ENCODE measurements at regions not wholly inside any gene's neighbourhood (a gene's known extent, or its start where the extent isn't known, plus 50 kb on each side); places are given as distances from the start of the nearest gene placed in this dataset.
A peak's percentile ranks its signal among the peaks of the same experiment; 100 is the strongest.
"Not testable (repeated sequence)": the region's sequence is repeated elsewhere in the genome, so short reads cannot be mapped to it uniquely, and the experiment has no call there.

DNA sequence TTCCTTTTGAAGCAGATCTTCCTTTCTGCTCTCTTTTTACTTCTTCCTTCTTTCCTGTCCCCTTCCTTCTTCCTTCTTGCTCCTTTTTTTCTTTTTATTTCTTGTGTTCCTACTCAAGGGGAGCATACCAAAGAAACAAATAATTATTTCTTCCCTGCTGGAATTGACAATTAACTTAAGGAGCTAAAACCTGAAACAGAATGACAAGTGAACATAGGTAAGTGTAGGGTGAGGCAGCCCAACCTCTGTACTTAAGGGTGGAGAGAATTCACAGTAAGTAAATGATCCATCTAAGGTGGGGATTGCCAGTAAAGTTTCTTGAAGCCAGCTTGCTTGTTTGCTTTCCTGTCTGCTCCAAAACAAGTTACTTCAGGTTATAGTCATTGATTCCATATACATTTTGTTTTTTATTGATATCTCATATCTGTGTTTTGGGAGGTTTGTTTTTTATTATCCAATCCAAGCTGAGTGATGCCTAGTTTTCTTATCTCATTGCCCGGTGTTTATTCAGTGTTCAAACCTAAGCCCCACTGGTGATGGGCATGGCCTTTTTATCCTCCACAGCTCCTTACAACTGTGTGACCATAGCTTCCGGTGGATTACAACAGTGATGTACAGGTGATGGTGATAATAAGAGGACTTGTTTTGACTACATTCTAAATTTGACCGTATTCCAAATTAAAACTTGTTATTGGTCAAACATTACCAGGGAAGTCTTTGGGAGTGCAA, 133.2 kb upstream of the IVNS1ABP start:
- DNase-seq (ENCODE audit: extremely low spot score, insufficient read length, low read depth) (no peak), FAIRE-seq (no peak)

DNA sequence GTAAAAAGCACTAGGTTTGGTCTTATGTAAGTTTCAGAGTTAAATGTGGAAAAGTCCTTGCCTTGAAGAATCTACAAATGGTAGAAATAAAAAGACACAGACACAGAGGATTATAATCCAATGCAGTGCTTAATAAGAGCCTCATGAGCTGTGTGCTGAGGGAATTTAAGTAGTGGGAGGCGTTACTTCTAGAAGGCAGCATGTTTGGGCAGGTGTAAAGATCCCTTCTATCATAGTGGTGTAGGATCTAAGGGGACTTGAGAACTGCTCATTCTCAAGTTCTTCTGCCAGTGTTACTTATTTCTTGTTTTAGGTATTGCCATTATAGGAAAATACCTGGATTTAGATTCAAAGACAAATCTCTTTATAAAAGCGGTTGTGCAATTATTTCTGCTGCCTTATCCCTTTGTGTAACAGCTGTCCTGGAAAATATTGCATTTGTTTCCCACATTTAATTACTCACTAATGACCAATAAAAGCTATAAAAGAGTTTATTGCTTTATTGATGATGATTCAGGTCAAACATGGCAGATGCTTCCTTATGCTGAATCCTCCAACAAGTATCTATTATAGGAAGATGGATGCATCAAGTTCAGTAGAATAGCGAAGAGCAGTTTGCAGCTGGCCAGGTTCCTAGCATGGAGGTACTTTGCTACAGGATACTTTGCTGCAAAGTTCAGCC, 132.5 kb upstream of the IVNS1ABP start:
- no peak for FAIRE-seq

DNA sequence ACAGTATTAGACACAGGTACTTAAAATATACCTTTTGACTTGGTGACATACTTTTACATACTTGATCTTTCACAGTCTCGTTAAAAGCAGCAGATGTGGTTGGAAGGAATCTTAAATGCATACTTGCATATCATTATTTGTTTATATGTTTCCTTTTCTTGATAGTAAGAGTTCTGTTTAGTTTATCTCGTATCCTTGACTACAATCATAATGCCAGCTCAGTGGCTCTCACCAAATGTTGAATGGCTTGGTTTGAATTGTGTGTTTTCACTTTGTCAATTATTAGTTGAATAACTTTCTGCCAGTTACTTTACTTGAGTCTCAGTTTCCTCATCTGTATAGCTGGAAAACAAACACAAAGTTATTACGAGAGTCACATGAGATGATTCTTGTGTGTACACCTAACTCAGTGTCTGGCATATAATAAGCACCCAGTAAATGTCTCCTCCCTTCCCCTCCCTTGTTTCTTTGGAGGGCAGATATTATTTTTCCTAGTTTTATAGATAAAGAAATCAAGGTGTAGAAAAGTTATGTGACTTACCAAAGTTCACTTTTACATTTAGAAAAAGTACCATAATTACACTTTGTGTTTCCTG, 131.6 kb upstream of the IVNS1ABP start:
- FAIRE-seq (no peak), DNase-seq (ENCODE audit: extremely low spot score, insufficient read length, low read depth) (no peak)

More for the DNA sequence above, 132.5 kb upstream of the IVNS1ABP start:
- DNase-seq (ENCODE audit: extremely low spot score, insufficient read length, low read depth) = no peak

DNA sequence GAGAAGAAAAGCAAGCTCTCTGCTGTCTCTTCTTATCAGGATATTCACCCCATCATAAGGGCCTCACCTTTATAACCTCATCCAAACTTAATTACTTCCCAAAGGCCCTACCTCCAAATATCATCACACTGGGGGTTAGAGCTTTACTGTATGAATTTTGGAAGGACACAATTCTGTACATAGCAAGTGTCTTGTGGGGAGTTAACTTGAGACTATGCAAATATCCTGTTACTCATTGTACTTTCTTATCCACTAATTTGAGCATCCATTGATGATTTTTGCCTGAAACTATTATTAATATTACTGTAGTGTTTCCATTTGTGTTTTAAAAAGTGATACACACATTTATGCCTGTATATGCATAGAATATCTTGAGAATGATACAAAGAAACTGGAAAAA, 129.1 kb upstream of the IVNS1ABP start:
- FAIRE-seq = no peak
- no peak for DNase-seq (ENCODE audit: extremely low spot score, insufficient read length, low read depth)

DNA sequence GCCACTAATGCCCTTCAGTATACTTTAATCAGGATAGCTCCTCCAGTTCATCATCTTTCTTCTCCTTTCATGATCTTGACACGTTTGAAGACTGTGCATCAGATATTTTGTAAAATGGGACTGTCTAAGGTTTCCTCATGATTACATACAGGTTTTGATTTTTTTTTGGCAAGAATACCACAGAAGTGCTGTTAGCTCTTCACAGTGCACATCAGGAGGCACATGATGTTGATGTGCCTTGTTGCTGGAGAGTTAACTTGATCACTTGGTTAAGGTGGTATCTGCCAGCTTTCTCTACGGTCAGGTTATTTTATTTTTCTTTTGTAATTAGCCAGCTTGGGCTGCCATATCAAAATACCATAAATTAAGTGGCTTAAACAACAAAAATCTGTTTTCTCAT, 128.6 kb upstream of the IVNS1ABP start:
- DNase-seq (ENCODE audit: extremely low spot score, insufficient read length, low read depth) = no peak
- no peak for FAIRE-seq

DNA sequence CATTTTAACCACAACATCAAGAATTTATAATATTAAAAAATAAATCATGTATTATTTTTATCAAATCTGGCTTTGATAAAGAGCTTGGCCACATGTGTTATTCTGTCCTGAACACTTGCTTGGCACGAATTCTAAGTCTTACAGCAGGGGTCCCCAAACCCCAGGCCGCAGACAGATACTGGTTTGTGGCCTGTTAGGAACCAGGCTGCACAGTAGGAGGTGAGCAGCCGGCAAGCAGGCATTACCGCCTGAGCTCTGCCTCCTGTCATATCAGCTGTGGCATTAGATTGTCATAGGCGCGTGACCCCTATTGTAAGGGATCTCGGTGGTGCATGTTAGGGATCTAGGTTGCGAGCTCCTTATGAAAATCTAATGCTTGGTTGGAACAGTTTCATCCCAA, 127.6 kb upstream of the IVNS1ABP start:
- no peak for FAIRE-seq
- DNase-seq (ENCODE audit: extremely low spot score, insufficient read length, low read depth) = no peak

DNA sequence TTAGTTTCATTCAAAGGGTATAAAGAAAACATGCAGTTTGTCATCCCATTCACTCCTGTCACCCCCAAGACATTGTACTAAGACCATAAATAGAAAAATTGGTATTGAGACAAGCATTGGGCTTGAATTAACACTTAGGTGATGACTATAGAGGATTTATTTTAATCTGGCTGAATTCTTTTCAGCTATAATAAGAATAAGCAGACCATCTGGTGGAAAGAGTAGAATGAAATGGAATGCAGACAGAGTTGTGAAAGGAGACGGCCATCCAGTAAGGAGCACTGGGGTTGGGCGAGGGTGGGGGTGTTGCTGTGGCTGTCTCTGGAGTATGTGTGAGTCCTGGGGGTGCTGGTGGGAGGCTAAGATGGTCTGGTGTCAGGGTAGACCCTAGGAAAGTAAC, 125.0 kb upstream of the IVNS1ABP start:
- FAIRE-seq = no peak

DNA sequence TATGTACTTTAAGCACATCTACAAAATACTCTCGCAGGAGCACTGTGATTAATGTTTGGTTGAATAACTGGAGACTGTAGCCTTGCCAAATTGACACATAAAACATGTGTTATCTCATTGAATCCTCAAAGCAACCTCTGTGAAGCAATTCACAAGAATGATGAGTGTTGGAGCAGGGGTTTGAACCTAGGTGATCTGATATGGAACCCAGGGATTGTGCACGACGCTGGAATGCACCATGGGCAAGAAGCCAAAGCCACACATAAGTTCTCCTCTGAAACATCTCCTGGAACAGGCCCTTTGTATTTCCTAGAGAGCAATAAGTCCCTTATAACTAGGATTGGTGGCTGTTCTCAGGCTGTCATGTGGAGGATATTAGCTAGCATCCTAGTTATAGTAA, 124.6 kb upstream of the IVNS1ABP start:
- DNase-seq (ENCODE audit: extremely low spot score, insufficient read length, low read depth) (no peak), FAIRE-seq (no peak)

More for the DNA sequence above, 125.0 kb upstream of the IVNS1ABP start:
- DNase-seq (ENCODE audit: extremely low spot score, insufficient read length, low read depth) = no peak

DNA sequence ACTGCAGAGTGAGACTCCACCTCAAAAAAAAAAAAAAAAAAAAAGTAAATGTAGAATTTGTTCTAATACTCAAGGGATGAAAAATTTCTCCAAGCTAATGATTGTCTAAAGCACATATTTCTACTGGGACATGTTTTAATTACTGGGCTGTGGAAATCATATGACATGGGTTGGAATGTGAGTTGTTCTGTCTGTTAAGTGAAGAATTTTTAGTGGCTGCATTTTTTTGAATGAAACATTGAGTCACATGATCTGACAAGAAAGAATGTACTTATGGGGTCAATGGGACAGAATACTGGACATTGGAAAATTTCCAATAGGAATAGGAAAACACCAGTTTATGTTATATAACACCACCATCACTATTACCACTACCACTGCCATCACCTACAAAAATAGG, 123.8 kb upstream of the IVNS1ABP start:
- DNase-seq (ENCODE audit: extremely low spot score, insufficient read length, low read depth) = no peak
- FAIRE-seq = no peak

DNA sequence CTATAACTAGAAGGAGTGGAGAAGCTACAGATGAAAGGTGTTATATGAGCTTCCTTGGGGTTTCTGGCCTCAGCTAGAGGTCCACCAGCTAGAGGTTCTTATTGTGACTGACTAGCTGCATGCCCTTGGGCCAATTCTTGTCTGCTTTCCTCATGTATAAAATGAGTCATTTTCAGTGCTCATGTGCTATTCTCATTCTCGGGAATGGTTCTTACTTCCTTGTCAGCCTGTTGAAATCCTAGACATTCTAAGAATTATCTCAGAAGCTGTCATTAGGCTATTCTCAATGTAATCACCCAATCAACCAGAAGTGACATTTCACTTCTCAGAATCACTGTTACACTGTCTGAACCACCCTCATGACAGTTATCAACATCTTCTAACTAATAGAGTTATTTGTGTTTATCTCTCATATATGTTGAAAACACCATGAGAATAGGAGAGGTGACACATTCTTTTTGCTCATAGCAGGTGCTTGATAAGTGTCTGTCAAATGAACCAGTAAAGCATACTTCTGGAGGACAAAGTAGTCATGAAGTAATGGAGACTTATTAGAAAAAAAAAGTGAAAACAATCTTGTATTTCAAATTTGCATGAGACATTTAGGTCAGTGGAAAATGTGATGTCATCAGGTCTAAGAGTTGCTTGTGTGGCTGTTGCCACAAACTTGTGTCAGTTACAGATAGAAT, 122.8 kb upstream of the IVNS1ABP start:
- FAIRE-seq = peak; percentile 53
- no peak for DNase-seq (ENCODE audit: extremely low spot score, insufficient read length, low read depth)

DNA sequence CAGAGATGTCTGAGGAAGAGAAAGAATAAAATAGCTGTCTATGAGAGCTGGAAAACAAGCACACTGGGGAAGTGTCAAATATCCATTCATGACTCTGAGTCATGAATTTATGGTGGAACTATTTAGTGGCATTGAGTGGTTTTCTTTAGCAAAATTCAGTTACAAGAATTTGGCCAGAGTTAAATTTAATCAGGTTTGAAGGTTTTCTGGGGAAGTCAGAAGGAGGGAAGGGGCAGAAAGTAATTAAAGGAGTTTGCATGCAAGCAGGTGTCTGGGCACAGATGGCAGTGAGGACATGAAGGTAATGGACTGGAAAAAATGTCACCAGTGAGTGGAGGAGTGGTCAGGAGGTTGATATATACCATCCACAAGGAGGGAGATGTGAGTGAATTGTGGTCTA, 121.9 kb upstream of the IVNS1ABP start:
- FAIRE-seq = no peak
- no peak for DNase-seq (ENCODE audit: extremely low spot score, insufficient read length, low read depth)

DNA sequence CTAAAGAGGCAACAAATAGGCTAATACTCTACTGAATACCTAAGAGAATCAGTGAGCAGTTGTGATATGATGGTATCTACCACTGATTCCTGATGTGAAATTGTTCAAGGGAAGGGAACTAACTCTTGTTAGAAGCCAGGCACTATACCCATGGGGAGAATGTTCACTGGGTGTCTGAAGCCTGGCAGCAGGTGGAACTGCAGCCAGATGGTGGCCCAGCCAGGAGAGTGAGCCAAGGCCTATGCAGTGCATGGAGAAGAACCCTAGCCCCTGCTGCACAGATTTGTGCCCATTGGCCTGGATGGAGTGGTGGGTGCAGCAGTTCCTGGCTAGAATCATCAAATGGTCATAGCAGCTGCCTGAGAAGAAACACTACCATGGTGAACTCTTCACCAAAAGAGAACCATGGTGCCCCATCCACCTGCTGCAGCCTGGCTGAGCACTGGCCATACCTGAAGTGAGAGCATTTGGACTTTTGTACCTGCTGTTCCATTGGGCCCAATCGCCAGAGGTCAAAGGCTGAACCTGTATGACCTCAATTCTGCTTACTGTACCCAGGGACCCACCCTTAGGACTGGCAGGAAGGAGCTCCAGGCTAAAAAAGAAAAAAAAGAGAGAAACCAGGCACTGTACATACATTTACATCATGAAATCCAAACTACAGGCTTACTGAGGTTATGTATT, 118.8 kb upstream of the IVNS1ABP start:
- FAIRE-seq (no peak), DNase-seq (ENCODE audit: extremely low spot score, insufficient read length, low read depth) (no peak)

DNA sequence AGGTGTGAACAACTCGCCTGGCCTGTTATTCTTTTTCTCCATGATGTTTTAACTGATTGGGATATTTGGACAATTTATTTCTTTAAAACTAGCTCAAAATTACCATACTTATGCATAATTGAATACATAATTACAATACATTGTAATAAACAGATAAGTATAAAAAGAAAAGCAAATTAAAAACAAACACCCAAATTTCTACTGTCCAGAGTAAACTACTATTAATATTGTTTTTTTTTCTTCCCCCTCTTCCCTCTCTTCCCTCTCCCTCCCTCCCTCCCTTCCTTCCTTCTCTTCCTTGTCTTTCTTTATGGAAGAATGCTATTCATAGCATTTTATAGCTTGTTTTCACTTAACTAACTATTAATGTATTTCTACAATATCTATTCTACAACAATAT, 117.7 kb upstream of the IVNS1ABP start:
- FAIRE-seq (no peak), DNase-seq (ENCODE audit: extremely low spot score, insufficient read length, low read depth) (no peak)

DNA sequence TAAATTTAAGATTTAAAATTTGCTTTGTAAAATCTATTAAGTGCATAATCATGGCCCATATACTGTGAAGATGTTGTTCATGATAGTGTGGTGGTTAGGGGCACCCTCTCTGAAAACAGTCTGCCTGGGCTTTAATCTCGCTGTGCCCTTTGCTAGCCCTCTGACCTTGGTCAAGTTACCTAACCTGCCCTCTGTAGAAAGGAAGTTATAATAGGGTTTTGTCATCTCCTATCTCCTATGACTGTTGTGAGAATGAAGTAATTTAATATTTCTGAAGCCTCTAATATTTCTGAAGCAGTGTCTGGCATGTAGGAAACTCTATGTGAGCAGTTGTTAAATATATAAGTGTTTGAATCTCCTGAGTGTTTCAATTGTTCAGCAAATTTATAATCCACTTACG, 116.6 kb upstream of the IVNS1ABP start:
- no peak for FAIRE-seq
- no peak for DNase-seq (ENCODE audit: extremely low spot score, insufficient read length, low read depth)

DNA sequence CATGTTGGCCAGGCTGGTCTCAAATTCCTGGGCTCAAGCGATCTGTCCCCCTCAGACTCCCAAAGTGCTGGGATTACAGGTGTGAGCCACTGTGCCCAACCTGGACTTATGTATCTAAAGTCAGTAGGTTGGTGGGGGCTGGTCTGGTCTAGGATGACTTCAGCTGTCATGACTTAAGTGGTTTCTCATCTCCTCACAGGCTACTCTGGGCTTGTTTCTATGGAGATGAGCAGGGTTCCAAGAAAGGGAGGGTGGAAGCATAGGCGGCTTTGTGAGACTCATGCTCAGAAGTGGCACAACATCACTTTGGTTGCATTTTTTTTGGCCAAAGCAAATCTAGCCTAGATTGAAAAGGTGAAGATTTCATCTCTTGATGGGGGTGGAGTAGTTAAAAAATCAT, 115.9 kb upstream of the IVNS1ABP start:
- no peak for DNase-seq (ENCODE audit: extremely low spot score, insufficient read length, low read depth)
- no peak for FAIRE-seq

DNA sequence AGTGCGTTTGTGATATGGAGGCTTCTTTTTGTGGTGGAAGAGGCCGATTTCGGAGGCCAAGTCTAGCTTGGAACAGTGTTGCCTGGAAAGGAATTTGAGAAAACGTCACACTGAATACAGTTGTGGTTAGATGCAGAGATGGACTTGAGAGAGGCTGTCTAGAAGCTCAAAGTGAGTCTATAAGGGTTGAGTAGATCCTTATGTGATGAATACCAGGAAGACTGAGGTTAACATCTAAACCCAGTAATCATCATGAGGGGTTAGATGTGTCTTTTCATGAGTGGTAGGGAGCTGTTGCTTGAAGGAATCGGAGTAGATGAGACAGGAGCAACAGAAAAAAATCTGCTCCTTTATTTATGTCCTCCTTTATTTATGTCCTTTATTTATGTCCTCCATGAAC, 114.6 kb upstream of the IVNS1ABP start:
- DNase-seq (ENCODE audit: extremely low spot score, insufficient read length, low read depth) (no peak), FAIRE-seq (no peak)

DNA sequence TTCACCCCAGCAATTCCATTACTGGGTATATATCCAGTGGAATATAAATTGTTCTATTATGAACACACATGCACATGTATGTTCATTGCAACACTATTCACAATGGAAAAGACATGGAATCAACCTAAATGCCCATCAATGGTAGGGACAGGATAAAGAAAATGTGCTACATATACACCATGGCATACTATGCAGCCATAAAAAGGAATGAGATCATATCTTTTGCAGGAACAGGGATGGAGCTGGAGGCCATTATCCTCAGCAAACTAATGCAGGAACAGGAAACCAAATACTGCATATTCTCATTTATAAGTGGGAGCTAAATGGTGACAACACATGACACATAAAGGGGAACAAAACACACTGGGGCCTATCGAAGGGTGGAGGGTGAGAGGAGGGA, 112.6 kb upstream of the IVNS1ABP start:
- FAIRE-seq; DNase-seq (ENCODE audit: extremely low spot score, insufficient read length, low read depth): not testable (repeated sequence)

DNA sequence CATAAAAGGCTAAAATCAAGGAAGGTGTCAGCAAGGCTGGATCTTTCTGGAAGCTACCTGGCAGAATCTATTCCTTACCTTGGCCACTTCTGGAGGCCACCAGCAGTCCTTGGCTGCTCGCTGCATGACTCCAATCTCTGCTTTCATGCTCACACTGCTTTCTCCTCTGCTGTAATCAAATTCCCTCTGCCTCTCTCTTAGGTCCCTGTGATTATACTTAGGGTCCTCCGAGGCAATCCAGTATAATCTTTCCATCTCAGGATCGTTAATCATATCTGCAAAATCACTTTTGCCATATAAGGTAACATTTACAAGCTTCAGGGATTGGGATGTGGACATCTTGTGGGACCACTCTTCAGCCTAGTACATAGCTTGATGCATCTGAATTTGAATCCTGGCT, 110.7 kb upstream of the IVNS1ABP start:
- FAIRE-seq (no peak), DNase-seq (ENCODE audit: extremely low spot score, insufficient read length, low read depth) (no peak)

DNA sequence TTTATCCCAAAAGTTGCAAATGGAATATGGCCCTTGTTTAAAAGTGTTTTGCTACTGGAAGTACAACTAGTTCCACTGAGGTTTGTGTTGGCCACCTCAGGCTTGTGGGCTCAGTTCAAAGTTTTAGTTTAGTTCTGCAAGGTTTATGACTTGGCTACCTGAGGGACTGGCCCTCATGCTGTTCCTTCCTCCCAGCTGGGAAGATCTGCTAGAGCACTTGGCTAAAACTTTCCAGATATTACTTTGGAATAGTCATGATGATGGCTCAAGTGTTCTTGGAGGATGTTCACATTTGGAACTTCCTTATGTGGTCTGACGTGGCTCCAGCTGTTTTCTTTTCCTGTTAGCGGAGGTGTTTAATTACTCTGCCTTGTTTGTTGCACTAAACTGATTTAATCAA, 110.2 kb upstream of the IVNS1ABP start:
- DNase-seq (ENCODE audit: extremely low spot score, insufficient read length, low read depth) (no peak), FAIRE-seq (no peak)

DNA sequence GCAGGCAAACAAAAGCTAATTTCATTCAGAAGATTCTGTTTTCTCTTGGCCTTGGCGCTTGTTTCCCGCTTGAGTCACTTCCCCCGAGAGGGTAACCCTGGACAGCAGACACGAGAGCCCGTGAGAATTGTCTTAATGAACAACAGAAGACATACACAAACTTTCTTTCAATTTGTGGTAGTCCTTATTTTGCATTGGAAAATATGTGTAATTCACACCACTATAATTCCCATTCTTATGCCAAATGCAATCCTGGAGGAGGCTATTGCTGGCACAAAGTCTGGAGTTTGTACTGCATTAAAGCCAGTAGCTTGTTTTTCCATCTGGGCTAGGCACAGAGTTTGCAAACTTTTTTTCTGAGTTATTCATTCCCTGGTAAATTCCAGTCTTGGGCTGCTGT, 109.8 kb upstream of the IVNS1ABP start:
- DNase-seq (ENCODE audit: extremely low spot score, insufficient read length, low read depth) (no peak), FAIRE-seq (no peak)

All from GM18507 (cell line).